ENCODE measurements at regions not wholly inside any gene's neighbourhood (a gene's known extent, or its start where the extent isn't known, plus 50 kb on each side); places are given as distances from the start of the nearest gene placed in this dataset.

GRCh38 chr10:131784363-131785120, 116.3 kb upstream of the PPP2R2D start:
- no CpG with 5 or more reads among the region's 15 CpGs for WGBS (ENCODE audit: insufficient coverage, low lambda C conversion rate)

GRCh38 chr10:131785121-131785460, 115.7 kb upstream of the PPP2R2D start:
- Histone ChIP-seq H3K36me3 (ENCODE audit: control insufficient read depth, insufficient read depth, low read length) (no peaks in the 10 kb centered on the region), H3K27me3 (ENCODE audit: control insufficient read depth, insufficient read depth, low read length) (peaks cover 2% of the 10 kb centered on the region), H3K9me3 (ENCODE audit: control insufficient read depth, low read depth, low read length) (no peaks in the 10 kb centered on the region), H3K4me3 (ENCODE audit: low read length) (no peak overlapping the region), H3K4me1 (ENCODE audit: control insufficient read depth, insufficient read depth, low read length) (no peaks in the 10 kb centered on the region), H3K27ac (ENCODE audit: low read length) (no peak overlapping the region)
- no peak for DNase-seq
- whole genome bisulfite sequencing (ENCODE audit: insufficient coverage, low lambda C conversion rate) = no CpG with 5 or more reads among the region's 11 CpGs

More at GRCh38 chr10:131784363-131785120, 116.3 kb upstream of the PPP2R2D start:
- H3K27me3 ChIP-seq (ENCODE audit: control insufficient read depth, insufficient read depth, low read length) = peaks cover 2% of the 10 kb centered on the region
- H3K27ac ChIP-seq (ENCODE audit: low read length) = no peak overlapping the region
- H3K4me3 ChIP-seq (ENCODE audit: low read length) = no peak overlapping the region
- H3K36me3 ChIP-seq (ENCODE audit: control insufficient read depth, insufficient read depth, low read length) = no peaks in the 10 kb centered on the region
- no peak for DNase-seq
- H3K4me1 ChIP-seq (ENCODE audit: control insufficient read depth, insufficient read depth, low read length) = no peaks in the 10 kb centered on the region
- H3K9me3 ChIP-seq (ENCODE audit: control insufficient read depth, low read depth, low read length) = no peaks in the 10 kb centered on the region

GRCh38 chr10:131786756-131787605, 113.8 kb upstream of the PPP2R2D start:
- Histone ChIP-seq H3K4me3 (ENCODE audit: low read length) (no peak overlapping the region), H3K27me3 (ENCODE audit: control insufficient read depth, insufficient read depth, low read length) (peaks cover 2% of the 10 kb centered on the region)
- no peak for DNase-seq

GRCh38 chr10:131787961-131788360, 112.8 kb upstream of the PPP2R2D start:
- Histone ChIP-seq H3K27me3 (ENCODE audit: control insufficient read depth, insufficient read depth, low read length) (peaks cover 2% of the 10 kb centered on the region), H3K36me3 (ENCODE audit: control insufficient read depth, insufficient read depth, low read length) (no peaks in the 10 kb centered on the region), H3K9me3 (ENCODE audit: control insufficient read depth, low read depth, low read length) (no peaks in the 10 kb centered on the region), H3K4me1 (ENCODE audit: control insufficient read depth, insufficient read depth, low read length) (no peaks in the 10 kb centered on the region), H3K27ac (ENCODE audit: low read length) (no peak overlapping the region), H3K4me3 (ENCODE audit: low read length) (no peak overlapping the region)
- no CpG with 5 or more reads among the region's 4 CpGs for WGBS (ENCODE audit: insufficient coverage, low lambda C conversion rate)
- DNase-seq = no peak

More at GRCh38 chr10:131786756-131787605, 113.8 kb upstream of the PPP2R2D start:
- no peaks in the 10 kb centered on the region for H3K36me3 ChIP-seq (ENCODE audit: control insufficient read depth, insufficient read depth, low read length)
- WGBS (ENCODE audit: insufficient coverage, low lambda C conversion rate) = 72% methylated on average over 4 of the region's 13 CpGs
- no peaks in the 10 kb centered on the region for H3K4me1 ChIP-seq (ENCODE audit: control insufficient read depth, insufficient read depth, low read length)
- H3K9me3 ChIP-seq (ENCODE audit: control insufficient read depth, low read depth, low read length) = no peaks in the 10 kb centered on the region
- H3K27ac ChIP-seq (ENCODE audit: low read length) = no peak overlapping the region

- Histone ChIP-seq H3K27ac (ENCODE audit: low read length) (no peak overlapping the region), H3K4me3 (ENCODE audit: low read length) (no peak overlapping the region), H3K27me3 (ENCODE audit: control insufficient read depth, insufficient read depth, low read length) (peaks cover 2% of the 10 kb centered on the region), H3K9me3 (ENCODE audit: control insufficient read depth, low read depth, low read length) (no peaks in the 10 kb centered on the region), H3K36me3 (ENCODE audit: control insufficient read depth, insufficient read depth, low read length) (no peaks in the 10 kb centered on the region), H3K4me1 (ENCODE audit: control insufficient read depth, insufficient read depth, low read length) (no peaks in the 10 kb centered on the region)
- DNase-seq = peak; percentile 33 to 40
- no CpG with 5 or more reads among the region's 6 CpGs for WGBS (ENCODE audit: insufficient coverage, low lambda C conversion rate)
Observed at GRCh38 chr10:131788386-131788785, 112.4 kb upstream of the PPP2R2D start.

GRCh38 chr10:131789516-131789915, 111.3 kb upstream of the PPP2R2D start:
- no peak for DNase-seq
- no peaks in the 10 kb centered on the region for H3K4me1 ChIP-seq (ENCODE audit: control insufficient read depth, insufficient read depth, low read length)
- H3K36me3 ChIP-seq (ENCODE audit: control insufficient read depth, insufficient read depth, low read length) = no peaks in the 10 kb centered on the region
- no CpG with 5 or more reads among the region's 7 CpGs for WGBS (ENCODE audit: insufficient coverage, low lambda C conversion rate)
- no peak overlapping the region for H3K27ac ChIP-seq (ENCODE audit: low read length)
- no peaks in the 10 kb centered on the region for H3K9me3 ChIP-seq (ENCODE audit: control insufficient read depth, low read depth, low read length)
- no peak overlapping the region for H3K4me3 ChIP-seq (ENCODE audit: low read length)
- H3K27me3 ChIP-seq (ENCODE audit: control insufficient read depth, insufficient read depth, low read length) = no peaks in the 10 kb centered on the region

- Histone ChIP-seq H3K36me3 (ENCODE audit: control insufficient read depth, insufficient read depth, low read length) (no peaks in the 10 kb centered on the region), H3K4me1 (ENCODE audit: control insufficient read depth, insufficient read depth, low read length) (no peaks in the 10 kb centered on the region), H3K27ac (ENCODE audit: low read length) (no peak overlapping the region), H3K4me3 (ENCODE audit: low read length) (no peak overlapping the region), H3K9me3 (ENCODE audit: control insufficient read depth, low read depth, low read length) (no peaks in the 10 kb centered on the region), H3K27me3 (ENCODE audit: control insufficient read depth, insufficient read depth, low read length) (no peaks in the 10 kb centered on the region)
- no CpG with 5 or more reads among the region's 4 CpGs for WGBS (ENCODE audit: insufficient coverage, low lambda C conversion rate)
- no peak for DNase-seq
Observed at GRCh38 chr10:131790021-131790420, 110.8 kb upstream of the PPP2R2D start.

- no CpG with 5 or more reads among the region's 12 CpGs for WGBS (ENCODE audit: insufficient coverage, low lambda C conversion rate)
- Histone ChIP-seq H3K27me3 (ENCODE audit: control insufficient read depth, insufficient read depth, low read length) (no peaks in the 10 kb centered on the region), H3K4me1 (ENCODE audit: control insufficient read depth, insufficient read depth, low read length) (peaks cover 4% of the 10 kb centered on the region), H3K9me3 (ENCODE audit: control insufficient read depth, low read depth, low read length) (no peaks in the 10 kb centered on the region), H3K36me3 (ENCODE audit: control insufficient read depth, insufficient read depth, low read length) (no peaks in the 10 kb centered on the region), H3K4me3 (ENCODE audit: low read length) (no peak overlapping the region), H3K27ac (ENCODE audit: low read length) (no peak overlapping the region)
- DNase-seq = no peak
Observed at GRCh38 chr10:131792011-131792651, 108.7 kb upstream of the PPP2R2D start.

GRCh38 chr10:131792809-131793208, 108.0 kb upstream of the PPP2R2D start:
- Histone ChIP-seq H3K27me3 (ENCODE audit: control insufficient read depth, insufficient read depth, low read length) (no peaks in the 10 kb centered on the region), H3K27ac (ENCODE audit: low read length) (no peak overlapping the region)

GRCh38 chr10:131795761-131796160, 105.0 kb upstream of the PPP2R2D start:
- peak overlapping the region; percentile 38 for H3K27ac ChIP-seq (ENCODE audit: low read length)
- no CpG with 5 or more reads among the region's 2 CpGs for WGBS (ENCODE audit: insufficient coverage, low lambda C conversion rate)
- H3K9me3 ChIP-seq (ENCODE audit: control insufficient read depth, low read depth, low read length) = no peaks in the 10 kb centered on the region
- H3K4me1 ChIP-seq (ENCODE audit: control insufficient read depth, insufficient read depth, low read length) = peaks cover 4% of the 10 kb centered on the region
- no peak overlapping the region for H3K4me3 ChIP-seq (ENCODE audit: low read length)
- DNase-seq = peak; percentile 46 to 73
- H3K27me3 ChIP-seq (ENCODE audit: control insufficient read depth, insufficient read depth, low read length) = no peaks in the 10 kb centered on the region
- no peaks in the 10 kb centered on the region for H3K36me3 ChIP-seq (ENCODE audit: control insufficient read depth, insufficient read depth, low read length)

More at GRCh38 chr10:131792809-131793208, 108.0 kb upstream of the PPP2R2D start:
- no CpG with 5 or more reads among the region's 7 CpGs for WGBS (ENCODE audit: insufficient coverage, low lambda C conversion rate)
- no peak for DNase-seq
- H3K36me3 ChIP-seq (ENCODE audit: control insufficient read depth, insufficient read depth, low read length) = no peaks in the 10 kb centered on the region
- peaks cover 4% of the 10 kb centered on the region for H3K4me1 ChIP-seq (ENCODE audit: control insufficient read depth, insufficient read depth, low read length)
- H3K9me3 ChIP-seq (ENCODE audit: control insufficient read depth, low read depth, low read length) = no peaks in the 10 kb centered on the region
- no peak overlapping the region for H3K4me3 ChIP-seq (ENCODE audit: low read length)

All from large intestine (tissue), 3 donors.